Spinal cord (tissue), 9 donors: ENCODE measurements at regions not wholly inside any gene's neighbourhood (a gene's known extent, or its start where the extent isn't known, plus 50 kb on each side); places are given as distances from the start of the nearest gene placed in this dataset.

Experiments
- DNase-seq, 6 donors: peaks; one replicate each; pipeline versions ENCODE4 v3.0.0 to v3.0.0-alpha.2; 2013 to 2015; ENCODE audit warnings: low spot score in 6 of 6, low read depth in 4 of 6
- H3K27ac ChIP-seq: one replicate; pipeline ENCODE4 v1.5.1; 2013; ENCODE audit warnings: low read depth, low read length, control low read depth
- H3K27me3 ChIP-seq: one replicate; pipeline ENCODE4 v1.6.1; 2013; ENCODE audit warnings: low read length; ENCODE audit not compliant: control insufficient read depth, insufficient read depth
- H3K36me3 ChIP-seq: one replicate; pipeline ENCODE4 v1.6.1; 2013; ENCODE audit warnings: low read length; ENCODE audit not compliant: control insufficient read depth, insufficient read depth
- H3K4me1 ChIP-seq: one replicate; pipeline ENCODE4 v1.6.1; 2013; ENCODE audit warnings: low read length; ENCODE audit not compliant: control insufficient read depth, insufficient read depth
- H3K4me3 ChIP-seq: one replicate; pipeline ENCODE4 v1.5.1; 2013; ENCODE audit warnings: low read depth, low read length, control low read depth
- H3K9me3 ChIP-seq: one replicate; pipeline ENCODE4 v1.6.1; 2013; ENCODE audit warnings: low read length; ENCODE audit not compliant: control insufficient read depth, insufficient read depth
- WGBS: methylation state at CpG from one replicate; pipeline ENCODE4 v1.1.5; 2013; ENCODE audit warnings: missing lambda C conversion rate; ENCODE audit not compliant: insufficient coverage; 5-methylcytosine and 5-hydroxymethylcytosine counted together
- donor health status: healthy.

- Histone ChIP-seq H3K36me3 (no peaks in the 10 kb centered on the region), H3K4me3 (no peak overlapping the region), H3K9me3 (no peaks in the 10 kb centered on the region), H3K27ac (no peak overlapping the region), H3K4me1 (no peaks in the 10 kb centered on the region), H3K27me3 (no peaks in the 10 kb centered on the region)
- 81% methylated on average over 1 of the region's 1 CpG for WGBS
- no peak for DNase-seq
Measured at GRCh38 chr15:91482799-91483198, 370.7 kb upstream of the SLCO3A1 start.

- H3K4me1 ChIP-seq: no peaks in the 10 kb centered on the region
- no peak overlapping the region for H3K27ac ChIP-seq
- no peak for DNase-seq
- no peaks in the 10 kb centered on the region for H3K9me3 ChIP-seq
- no peak overlapping the region for H3K4me3 ChIP-seq
- H3K27me3 ChIP-seq: no peaks in the 10 kb centered on the region
- H3K36me3 ChIP-seq: no peaks in the 10 kb centered on the region
- whole genome bisulfite sequencing: 78% methylated on average over 1 of the region's 1 CpG
Measured at GRCh38 chr15:91484141-91484540, 369.4 kb upstream of the SLCO3A1 start.

DNA sequence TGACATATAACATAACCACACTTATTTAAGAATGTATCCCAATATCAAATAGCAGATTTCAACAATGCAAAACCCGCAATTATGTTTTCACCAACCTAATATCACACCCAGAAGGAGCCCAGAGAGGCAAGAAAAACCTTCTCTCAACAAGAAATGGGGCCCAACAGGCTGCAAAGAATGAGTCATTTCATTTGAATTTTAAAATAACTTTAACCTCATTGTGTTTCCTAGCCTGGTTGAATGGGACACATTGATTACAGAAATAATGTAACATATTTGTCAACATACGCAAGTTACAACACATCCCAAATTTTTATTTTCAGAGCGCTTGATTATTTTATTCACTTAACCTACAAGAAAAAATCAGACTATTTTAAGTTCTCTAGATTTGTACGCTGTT, 365.1 kb upstream of the SLCO3A1 start:
- DNase-seq: no peak
- no peak overlapping the region for H3K4me3 ChIP-seq
- no peaks in the 10 kb centered on the region for H3K27me3 ChIP-seq
- no CpG with 5 or more reads among the region's 4 CpGs for WGBS
- no peak overlapping the region for H3K27ac ChIP-seq
- no peaks in the 10 kb centered on the region for H3K9me3 ChIP-seq
- H3K4me1 ChIP-seq: no peaks in the 10 kb centered on the region
- H3K36me3 ChIP-seq: no peaks in the 10 kb centered on the region

DNA sequence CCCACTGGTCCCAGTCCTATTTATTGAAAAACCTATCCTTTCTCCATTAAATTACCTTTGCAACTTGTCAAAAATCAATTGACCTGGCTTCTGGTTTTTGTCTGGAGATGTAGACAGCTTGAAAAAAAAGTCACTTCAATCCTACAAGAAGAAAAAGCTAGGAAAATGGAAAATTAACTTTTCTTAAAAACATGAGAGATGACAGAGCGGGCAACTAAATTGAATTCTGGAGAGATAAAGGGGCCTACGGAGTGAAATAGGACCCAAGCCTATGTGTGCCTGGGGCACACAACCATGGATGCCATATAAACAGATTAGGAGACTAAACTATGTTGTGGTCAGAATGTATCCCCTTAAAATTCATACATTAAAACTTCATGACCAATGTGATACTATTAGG, 363.3 kb upstream of the SLCO3A1 start:
- no CpG with 5 or more reads among the region's 2 CpGs for WGBS
- H3K36me3 ChIP-seq: no peaks in the 10 kb centered on the region
- H3K9me3 ChIP-seq: no peaks in the 10 kb centered on the region
- no peaks in the 10 kb centered on the region for H3K4me1 ChIP-seq
- no peak for DNase-seq
- no peaks in the 10 kb centered on the region for H3K27me3 ChIP-seq
- H3K4me3 ChIP-seq: no peak overlapping the region
- H3K27ac ChIP-seq: no peak overlapping the region

DNA sequence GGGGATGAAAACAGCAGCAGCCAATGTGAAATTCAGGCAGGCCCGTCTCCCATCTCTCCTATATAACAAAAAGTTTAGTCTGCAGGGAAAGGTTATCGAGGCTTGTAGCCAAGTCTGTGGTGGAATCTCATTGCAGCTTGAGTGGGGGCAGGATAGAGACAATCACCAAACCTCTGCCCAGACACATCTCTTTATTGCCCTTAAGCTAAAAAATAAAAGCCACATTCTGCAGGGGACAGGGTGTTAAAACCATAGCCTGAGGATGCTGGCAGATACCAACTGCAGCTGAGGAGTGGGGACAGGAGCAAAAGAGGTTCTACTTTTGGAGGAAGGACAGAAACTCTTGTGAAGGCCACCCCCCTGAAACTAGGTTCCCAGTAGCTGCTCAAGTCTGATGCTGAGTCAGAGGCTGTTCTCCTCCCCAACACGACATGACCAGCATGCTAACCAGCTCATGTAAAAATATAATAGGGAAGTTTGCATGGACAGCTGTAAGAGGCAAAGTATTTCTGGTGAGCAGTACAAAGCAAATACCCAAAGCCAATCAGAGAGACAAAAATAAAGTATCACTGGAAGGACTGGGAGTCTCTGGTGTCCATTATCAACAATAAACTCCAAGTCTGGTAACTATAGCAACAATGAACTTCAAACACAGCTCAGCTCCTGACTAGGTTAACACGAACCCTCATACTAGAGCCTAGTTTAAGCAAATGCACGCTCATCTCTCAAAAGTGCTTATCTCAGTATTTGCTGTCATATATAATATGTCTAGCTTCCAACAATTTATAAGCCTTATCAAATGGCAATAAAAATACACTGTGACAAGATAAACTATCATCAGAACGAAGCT, 362.2 kb upstream of the SLCO3A1 start:
- DNase-seq: no peak
- H3K27ac ChIP-seq: no peak overlapping the region
- no peaks in the 10 kb centered on the region for H3K4me1 ChIP-seq
- H3K9me3 ChIP-seq: no peaks in the 10 kb centered on the region
- H3K4me3 ChIP-seq: no peak overlapping the region
- H3K36me3 ChIP-seq: no peaks in the 10 kb centered on the region
- no CpG with 5 or more reads among the region's 6 CpGs for WGBS
- H3K27me3 ChIP-seq: no peaks in the 10 kb centered on the region

GRCh38 chr15:91496754-91497691, 356.5 kb upstream of the SLCO3A1 start:
- WGBS: 67% methylated on average over 2 of the region's 4 CpGs
- no peaks in the 10 kb centered on the region for H3K4me1 ChIP-seq
- no peak overlapping the region for H3K4me3 ChIP-seq
- no peaks in the 10 kb centered on the region for H3K27me3 ChIP-seq
- H3K36me3 ChIP-seq: no peaks in the 10 kb centered on the region
- no peaks in the 10 kb centered on the region for H3K9me3 ChIP-seq
- DNase-seq: no peak
- no peak overlapping the region for H3K27ac ChIP-seq

- no peak overlapping the region for H3K27ac ChIP-seq
- no peak overlapping the region for H3K4me3 ChIP-seq
- H3K36me3 ChIP-seq: no peaks in the 10 kb centered on the region
- H3K27me3 ChIP-seq: no peaks in the 10 kb centered on the region
- H3K4me1 ChIP-seq: no peaks in the 10 kb centered on the region
- no peaks in the 10 kb centered on the region for H3K9me3 ChIP-seq
- no CpG with 5 or more reads among the region's 4 CpGs for WGBS
- peak in 1 of 6 donors; percentile 43 for DNase-seq
Measured at GRCh38 chr15:91498046-91498748, 355.3 kb upstream of the SLCO3A1 start.

DNA sequence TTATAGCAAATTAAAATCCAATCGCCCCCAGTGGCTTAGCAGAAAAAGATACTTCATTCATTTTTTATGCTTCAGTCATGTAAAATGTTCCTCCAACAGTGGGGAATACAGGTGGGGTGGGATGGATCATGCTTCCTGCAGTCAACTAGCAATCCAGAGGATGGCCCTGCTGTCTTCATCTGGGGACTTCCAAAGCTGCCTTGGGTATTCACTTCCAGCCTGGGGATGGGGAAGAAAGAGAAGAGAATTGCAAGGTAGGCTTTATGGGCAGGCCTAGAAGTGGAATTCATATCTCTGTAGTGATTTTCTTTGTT, 354.8 kb upstream of the SLCO3A1 start:
- no peak overlapping the region for H3K4me3 ChIP-seq
- no peaks in the 10 kb centered on the region for H3K36me3 ChIP-seq
- H3K9me3 ChIP-seq: no peaks in the 10 kb centered on the region
- no peaks in the 10 kb centered on the region for H3K4me1 ChIP-seq
- no CpG with 5 or more reads among the region's 1 CpG for WGBS
- no peak overlapping the region for H3K27ac ChIP-seq
- DNase-seq: no peak
- H3K27me3 ChIP-seq: no peaks in the 10 kb centered on the region

GRCh38 chr15:91499774-91500383, 353.6 kb upstream of the SLCO3A1 start:
- H3K27me3 ChIP-seq: no peaks in the 10 kb centered on the region
- H3K4me3 ChIP-seq: no peak overlapping the region
- H3K4me1 ChIP-seq: no peaks in the 10 kb centered on the region
- no peak overlapping the region for H3K27ac ChIP-seq
- H3K9me3 ChIP-seq: no peaks in the 10 kb centered on the region
- H3K36me3 ChIP-seq: no peaks in the 10 kb centered on the region
- WGBS: 63% methylated on average over 4 of the region's 5 CpGs
- DNase-seq: no peak
